Fibroblast of the aortic adventitia (primary cell): ENCODE measurements at regions not wholly inside any gene's neighbourhood (a gene's known extent, or its start where the extent isn't known, plus 50 kb on each side); places are given as distances from the start of the nearest gene placed in this dataset.
A peak's percentile ranks its signal among the peaks of the same experiment; 100 is the strongest.

Source experiments
- DNase-seq: peaks from one replicate; pipeline ENCODE4 v3.0.0-alpha.2; 2010; ENCODE audit warnings: low read depth
- H3K4me3 ChIP-seq: 2 replicates; pipeline ENCODE4 v1.5.1; 2011; ENCODE audit warnings: low read depth, mild to moderate bottlenecking, control low read depth, low read length, moderate library complexity
- CTCF ChIP-seq: IDR thresholded peaks from 2 replicates; pipeline ENCODE4 v1.5.1; 2011; ENCODE audit warnings: mild to moderate bottlenecking, low read length, control low read depth, inconsistent platforms; ENCODE audit not compliant: insufficient read depth

GRCh38 chr13:73731564-73731963 lies 402.6 kb downstream of the KLF12 start:
- no peak overlapping the region for H3K4me3 ChIP-seq
- no peak for DNase-seq
- no peak for TF ChIP-seq CTCF

GRCh38 chr13:73730014-73730413 lies 404.2 kb downstream of the KLF12 start:
- no peak for TF ChIP-seq CTCF
- H3K4me3 ChIP-seq = no peak overlapping the region
- DNase-seq = no peak

- TF ChIP-seq CTCF = no peak
- H3K4me3 ChIP-seq = no peak overlapping the region
- DNase-seq = no peak
These were observed 405.2 kb downstream of the KLF12 start for GRCh38 chr13:73729046-73729445.

GRCh38 chr13:73722120-73722519 lies 412.1 kb downstream of the KLF12 start:
- H3K4me3 ChIP-seq = no peak overlapping the region
- TF ChIP-seq CTCF = peak; percentile 36
- DNase-seq = peak; percentile 34

- TF ChIP-seq CTCF = no peak
- no peak overlapping the region for H3K4me3 ChIP-seq
- DNase-seq = no peak
These were observed 412.6 kb downstream of the KLF12 start for GRCh38 chr13:73721571-73721970.

- TF ChIP-seq CTCF = no peak
- H3K4me3 ChIP-seq = no peak overlapping the region
- DNase-seq = no peak
These were observed 413.9 kb downstream of the KLF12 start for GRCh38 chr13:73720216-73720840.

GRCh38 chr13:73718246-73718645 lies 416.0 kb downstream of the KLF12 start:
- DNase-seq = no peak
- H3K4me3 ChIP-seq = no peak overlapping the region
- no peak for TF ChIP-seq CTCF
